ENCODE measurements at regions not wholly inside any gene's neighbourhood (a gene's known extent, or its start where the extent isn't known, plus 50 kb on each side); places are given as distances from the start of the nearest gene placed in this dataset.
"Not testable (repeated sequence)": the region's sequence is repeated elsewhere in the genome, so short reads cannot be mapped to it uniquely, and the experiment has no call there.

- Histone ChIP-seq H2AFZ (ENCODE audit: low read depth, low read length) (no peak overlapping the region), H3K4me3 (ENCODE audit: low read length) (no peak overlapping the region), H3K36me3 (ENCODE audit: insufficient read depth, low read length) (no peaks in the 10 kb centered on the region), H3K9me3 (ENCODE audit: low read length) (no peaks in the 10 kb centered on the region), H3K27me3 (ENCODE audit: insufficient read depth, low read length) (no peaks in the 10 kb centered on the region), H3K4me1 (ENCODE audit: insufficient read depth, low read length) (no peaks in the 10 kb centered on the region)
Measured at GRCh38 chrX:4560192-4560591, 846.7 kb upstream of the PRKX start.

- Histone ChIP-seq H3K27me3 (ENCODE audit: insufficient read depth, low read length) (no peaks in the 10 kb centered on the region), H3K36me3 (ENCODE audit: insufficient read depth, low read length) (no peaks in the 10 kb centered on the region), H3K4me1 (ENCODE audit: insufficient read depth, low read length) (no peaks in the 10 kb centered on the region), H2AFZ (ENCODE audit: low read depth, low read length) (no peak overlapping the region), H3K9me3 (ENCODE audit: low read length) (no peaks in the 10 kb centered on the region), H3K4me3 (ENCODE audit: low read length) (no peak overlapping the region)
Measured at GRCh38 chrX:4550018-4550417, 836.6 kb upstream of the PRKX start.

DNA sequence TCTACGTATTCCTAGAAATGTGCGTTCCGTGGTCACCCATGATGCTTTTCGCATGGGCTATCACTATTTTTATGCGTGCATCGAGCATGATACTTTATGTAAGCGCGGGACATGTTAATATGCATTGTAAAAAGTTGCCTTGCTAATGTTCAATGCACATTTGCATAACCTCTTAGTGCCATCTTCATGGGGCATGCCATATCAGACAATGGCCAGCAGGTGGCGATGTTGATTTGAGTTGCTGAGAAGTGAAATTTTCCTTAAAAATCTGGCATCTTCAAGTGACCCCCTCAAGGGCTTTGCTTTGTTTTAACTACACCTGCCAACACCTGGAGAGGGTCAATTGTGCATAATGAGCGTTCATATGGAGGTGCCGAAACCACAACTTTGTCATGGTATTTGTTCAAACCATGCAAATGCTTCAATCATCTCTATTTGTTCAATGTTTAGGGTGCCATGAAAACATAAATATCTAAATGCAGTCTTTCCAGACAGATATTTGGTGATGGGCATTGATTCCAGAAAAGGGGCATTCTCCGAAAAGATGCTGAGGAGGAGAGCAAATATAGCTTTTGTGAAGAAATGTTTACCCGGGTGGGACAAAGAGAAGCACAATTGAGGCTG, 833.9 kb upstream of the PRKX start:
- no peaks in the 10 kb centered on the region for H3K4me1 ChIP-seq (ENCODE audit: insufficient read depth, low read length)
- no peaks in the 10 kb centered on the region for H3K27me3 ChIP-seq (ENCODE audit: insufficient read depth, low read length)
- H3K4me3 ChIP-seq (ENCODE audit: low read length), result no peak overlapping the region
- H3K36me3 ChIP-seq (ENCODE audit: insufficient read depth, low read length), result no peaks in the 10 kb centered on the region
- no peaks in the 10 kb centered on the region for H3K9me3 ChIP-seq (ENCODE audit: low read length)
- H2AFZ ChIP-seq (ENCODE audit: low read depth, low read length), result no peak overlapping the region

- not testable (repeated sequence) for H3K4me1 ChIP-seq (ENCODE audit: insufficient read depth, low read length); H3K36me3 ChIP-seq (ENCODE audit: insufficient read depth, low read length); H3K27me3 ChIP-seq (ENCODE audit: insufficient read depth, low read length)
Measured at GRCh38 chrX:4546178-4546577, 832.7 kb upstream of the PRKX start.

GRCh38 chrX:4528247-4528646, 814.8 kb upstream of the PRKX start:
- Histone ChIP-seq H2AFZ (ENCODE audit: low read depth, low read length) (no peak overlapping the region), H3K4me3 (ENCODE audit: low read length) (no peak overlapping the region), H3K27me3 (ENCODE audit: insufficient read depth, low read length) (no peaks in the 10 kb centered on the region)

More at GRCh38 chrX:4546178-4546577, 832.7 kb upstream of the PRKX start:
- not testable (repeated sequence) for H3K9me3 ChIP-seq (ENCODE audit: low read length); H3K4me3 ChIP-seq (ENCODE audit: low read length); H2AFZ ChIP-seq (ENCODE audit: low read depth, low read length)

GRCh38 chrX:4485912-4486311, 772.5 kb upstream of the PRKX start:
- Histone ChIP-seq H3K9me3 (ENCODE audit: low read length) (no peaks in the 10 kb centered on the region), H3K27me3 (ENCODE audit: insufficient read depth, low read length) (peaks cover 2% of the 10 kb centered on the region), H3K4me3 (ENCODE audit: low read length) (no peak overlapping the region), H3K4me1 (ENCODE audit: insufficient read depth, low read length) (peaks cover 3% of the 10 kb centered on the region), H3K36me3 (ENCODE audit: insufficient read depth, low read length) (no peaks in the 10 kb centered on the region), H2AFZ (ENCODE audit: low read depth, low read length) (no peak overlapping the region)

More at GRCh38 chrX:4528247-4528646, 814.8 kb upstream of the PRKX start:
- no peaks in the 10 kb centered on the region for H3K9me3 ChIP-seq (ENCODE audit: low read length)
- H3K4me1 ChIP-seq (ENCODE audit: insufficient read depth, low read length), result no peaks in the 10 kb centered on the region
- H3K36me3 ChIP-seq (ENCODE audit: insufficient read depth, low read length), result no peaks in the 10 kb centered on the region

GRCh38 chrX:4484266-4484665, 770.8 kb upstream of the PRKX start:
- Histone ChIP-seq H3K36me3 (ENCODE audit: insufficient read depth, low read length) (no peaks in the 10 kb centered on the region), H3K4me3 (ENCODE audit: low read length) (no peak overlapping the region), H3K4me1 (ENCODE audit: insufficient read depth, low read length) (peaks cover 3% of the 10 kb centered on the region), H2AFZ (ENCODE audit: low read depth, low read length) (no peak overlapping the region), H3K27me3 (ENCODE audit: insufficient read depth, low read length) (peaks cover 2% of the 10 kb centered on the region), H3K9me3 (ENCODE audit: low read length) (no peaks in the 10 kb centered on the region)

- no peak overlapping the region for H2AFZ ChIP-seq (ENCODE audit: low read depth, low read length)
- no peaks in the 10 kb centered on the region for H3K9me3 ChIP-seq (ENCODE audit: low read length)
- H3K36me3 ChIP-seq (ENCODE audit: insufficient read depth, low read length), result no peaks in the 10 kb centered on the region
- no peaks in the 10 kb centered on the region for H3K27me3 ChIP-seq (ENCODE audit: insufficient read depth, low read length)
- no peaks in the 10 kb centered on the region for H3K4me1 ChIP-seq (ENCODE audit: insufficient read depth, low read length)
- no peak overlapping the region for H3K4me3 ChIP-seq (ENCODE audit: low read length)
Measured at GRCh38 chrX:4451591-4451990, 738.1 kb upstream of the PRKX start.

- H3K27me3 ChIP-seq (ENCODE audit: insufficient read depth, low read length), result no peaks in the 10 kb centered on the region
- no peak overlapping the region for H3K4me3 ChIP-seq (ENCODE audit: low read length)
- H3K4me1 ChIP-seq (ENCODE audit: insufficient read depth, low read length), result no peaks in the 10 kb centered on the region
- no peaks in the 10 kb centered on the region for H3K9me3 ChIP-seq (ENCODE audit: low read length)
- no peak overlapping the region for H2AFZ ChIP-seq (ENCODE audit: low read depth, low read length)
- no peaks in the 10 kb centered on the region for H3K36me3 ChIP-seq (ENCODE audit: insufficient read depth, low read length)
Measured at GRCh38 chrX:4450177-4450576, 736.7 kb upstream of the PRKX start.

GRCh38 chrX:4435905-4436304, 722.5 kb upstream of the PRKX start:
- H3K4me1 ChIP-seq (ENCODE audit: insufficient read depth, low read length), result no peaks in the 10 kb centered on the region
- no peaks in the 10 kb centered on the region for H3K9me3 ChIP-seq (ENCODE audit: low read length)
- H3K4me3 ChIP-seq (ENCODE audit: low read length), result no peak overlapping the region
- no peaks in the 10 kb centered on the region for H3K36me3 ChIP-seq (ENCODE audit: insufficient read depth, low read length)
- H3K27me3 ChIP-seq (ENCODE audit: insufficient read depth, low read length), result no peaks in the 10 kb centered on the region
- H2AFZ ChIP-seq (ENCODE audit: low read depth, low read length), result no peak overlapping the region

DNA sequence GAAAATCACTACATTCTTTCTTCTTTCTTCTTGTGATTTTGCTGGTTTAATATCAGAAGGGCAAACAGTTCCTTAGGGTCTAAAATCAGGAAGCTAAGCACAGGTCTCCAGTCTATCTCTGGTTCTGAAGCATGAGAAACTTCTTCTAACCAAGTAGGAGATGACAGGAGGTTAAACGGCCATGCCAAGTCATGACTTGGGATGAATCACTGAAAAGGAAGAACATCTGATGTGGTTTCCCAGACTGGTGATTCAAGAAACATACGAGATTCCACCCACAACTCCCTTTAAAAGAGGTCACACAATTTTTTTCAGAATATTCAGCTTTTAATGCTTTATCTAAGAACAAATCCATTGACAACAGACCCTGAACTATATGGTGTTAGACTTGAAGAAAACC, 684.0 kb upstream of the PRKX start:
- H3K4me3 ChIP-seq (ENCODE audit: low read length), result no peak overlapping the region
- H2AFZ ChIP-seq (ENCODE audit: low read depth, low read length), result no peak overlapping the region
- H3K27me3 ChIP-seq (ENCODE audit: insufficient read depth, low read length), result no peaks in the 10 kb centered on the region
- no peaks in the 10 kb centered on the region for H3K9me3 ChIP-seq (ENCODE audit: low read length)
- no peaks in the 10 kb centered on the region for H3K36me3 ChIP-seq (ENCODE audit: insufficient read depth, low read length)
- no peaks in the 10 kb centered on the region for H3K4me1 ChIP-seq (ENCODE audit: insufficient read depth, low read length)

- Histone ChIP-seq H3K27me3 (ENCODE audit: insufficient read depth, low read length) (no peaks in the 10 kb centered on the region), H3K4me3 (ENCODE audit: low read length) (no peak overlapping the region), H3K36me3 (ENCODE audit: insufficient read depth, low read length) (no peaks in the 10 kb centered on the region), H3K4me1 (ENCODE audit: insufficient read depth, low read length) (peaks cover 3% of the 10 kb centered on the region), H3K9me3 (ENCODE audit: low read length) (no peaks in the 10 kb centered on the region), H2AFZ (ENCODE audit: low read depth, low read length) (no peak overlapping the region)
Measured at GRCh38 chrX:4382273-4382672, 668.8 kb upstream of the PRKX start.

DNA sequence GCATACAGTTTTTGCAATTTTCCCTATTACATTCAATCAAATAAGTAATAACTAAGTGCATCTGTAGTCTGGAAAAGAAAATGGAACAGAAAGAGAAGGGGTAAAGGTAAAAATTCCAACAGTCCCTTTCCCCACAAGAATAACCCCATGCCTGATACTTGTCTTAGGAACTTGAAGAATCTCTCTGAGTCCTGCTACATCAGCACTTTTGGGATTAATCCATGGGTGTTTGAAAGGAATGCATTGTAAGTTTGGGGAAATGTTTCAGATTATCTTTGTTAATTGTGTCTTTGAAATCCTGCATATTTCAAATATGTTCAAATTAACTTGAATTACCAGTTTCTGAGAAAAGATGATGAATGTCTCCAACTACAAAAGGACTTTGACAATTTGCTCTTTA, 667.3 kb upstream of the PRKX start:
- no peaks in the 10 kb centered on the region for H3K9me3 ChIP-seq (ENCODE audit: low read length)
- no peaks in the 10 kb centered on the region for H3K27me3 ChIP-seq (ENCODE audit: insufficient read depth, low read length)
- no peak overlapping the region for H3K4me3 ChIP-seq (ENCODE audit: low read length)
- H2AFZ ChIP-seq (ENCODE audit: low read depth, low read length), result no peak overlapping the region
- peaks cover 3% of the 10 kb centered on the region for H3K4me1 ChIP-seq (ENCODE audit: insufficient read depth, low read length)
- no peaks in the 10 kb centered on the region for H3K36me3 ChIP-seq (ENCODE audit: insufficient read depth, low read length)

GRCh38 chrX:4379071-4379470, 665.6 kb upstream of the PRKX start:
- Histone ChIP-seq H3K9me3 (ENCODE audit: low read length) (no peaks in the 10 kb centered on the region), H3K4me3 (ENCODE audit: low read length) (no peak overlapping the region), H3K4me1 (ENCODE audit: insufficient read depth, low read length) (peaks cover 3% of the 10 kb centered on the region), H3K27me3 (ENCODE audit: insufficient read depth, low read length) (no peaks in the 10 kb centered on the region), H2AFZ (ENCODE audit: low read depth, low read length) (no peak overlapping the region), H3K36me3 (ENCODE audit: insufficient read depth, low read length) (no peaks in the 10 kb centered on the region)
